ENCODE measurements at regions not wholly inside any gene's neighbourhood (a gene's known extent, or its start where the extent isn't known, plus 50 kb on each side); places are given as distances from the start of the nearest gene placed in this dataset.

- no peak for DNase-seq
- no peaks in the 10 kb centered on the region for H3K4me1 ChIP-seq
- no peak overlapping the region for H3K27ac ChIP-seq
- TF ChIP-seq POLR2A (IDR thresholded peaks at IDR 0.05): no peak
- TF ChIP-seq, protein P1, sequence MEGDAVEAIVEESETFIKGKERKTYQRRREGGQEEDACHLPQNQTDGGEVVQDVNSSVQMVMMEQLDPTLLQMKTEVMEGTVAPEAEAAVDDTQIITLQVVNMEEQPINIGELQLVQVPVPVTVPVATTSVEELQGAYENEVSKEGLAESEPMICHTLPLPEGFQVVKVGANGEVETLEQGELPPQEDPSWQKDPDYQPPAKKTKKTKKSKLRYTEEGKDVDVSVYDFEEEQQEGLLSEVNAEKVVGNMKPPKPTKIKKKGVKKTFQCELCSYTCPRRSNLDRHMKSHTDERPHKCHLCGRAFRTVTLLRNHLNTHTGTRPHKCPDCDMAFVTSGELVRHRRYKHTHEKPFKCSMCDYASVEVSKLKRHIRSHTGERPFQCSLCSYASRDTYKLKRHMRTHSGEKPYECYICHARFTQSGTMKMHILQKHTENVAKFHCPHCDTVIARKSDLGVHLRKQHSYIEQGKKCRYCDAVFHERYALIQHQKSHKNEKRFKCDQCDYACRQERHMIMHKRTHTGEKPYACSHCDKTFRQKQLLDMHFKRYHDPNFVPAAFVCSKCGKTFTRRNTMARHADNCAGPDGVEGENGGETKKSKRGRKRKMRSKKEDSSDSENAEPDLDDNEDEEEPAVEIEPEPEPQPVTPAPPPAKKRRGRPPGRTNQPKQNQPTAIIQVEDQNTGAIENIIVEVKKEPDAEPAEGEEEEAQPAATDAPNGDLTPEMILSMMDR (IDR thresholded peaks at IDR 0.05): no peak
- WGBS (ENCODE audit: insufficient coverage, low coverage, low lambda C conversion rate, missing lambda C conversion rate): 67% methylated on average over 9 of the region's 9 CpGs
- H3K36me3 ChIP-seq: no peaks in the 10 kb centered on the region
- peaks cover 0 to 3% (median 0%) of the 10 kb centered on the region in 4 donors for H3K9me3 ChIP-seq
- no peaks in the 10 kb centered on the region for H3K27me3 ChIP-seq
- no peak for ATAC-seq
- intact Hi-C loops (cut with DNase I): no loop called here
- H3K4me3 ChIP-seq: no peak overlapping the region
Observed at GRCh38 chr20:57083072-57083471, 183.4 kb downstream of the BMP7 start.

- WGBS (ENCODE audit: insufficient coverage, low coverage, low lambda C conversion rate, missing lambda C conversion rate): no CpG with 5 or more reads among the region's 8 CpGs
- TF ChIP-seq POLR2A (IDR thresholded peaks at IDR 0.05): no peak
- TF ChIP-seq, protein P1 (IDR thresholded peaks at IDR 0.05): no peak
- no peak overlapping the region for H3K4me3 ChIP-seq
- H3K9me3 ChIP-seq: no peaks in the 10 kb centered on the region
- no peaks in the 10 kb centered on the region for H3K4me1 ChIP-seq
- no peaks in the 10 kb centered on the region for H3K36me3 ChIP-seq
- DNase-seq (no peak), ATAC-seq (no peak)
- H3K27ac ChIP-seq: no peak overlapping the region
- intact Hi-C loops (cut with DNase I): loop anchor here in 1 of 2 donors (5.0 kb wide), 1 partner anchor 261 kb away; no protein-coding TSS in a partner anchor
- no peaks in the 10 kb centered on the region for H3K27me3 ChIP-seq
Observed at GRCh38 chr20:57086066-57086465, 180.4 kb downstream of the BMP7 start.

GRCh38 chr20:57087102-57087501 lies 179.3 kb downstream of the BMP7 start:
- WGBS (ENCODE audit: insufficient coverage, low coverage, low lambda C conversion rate, missing lambda C conversion rate): 37% methylated on average over 6 of the region's 16 CpGs
- intact Hi-C loops (cut with DNase I): loop anchor here in 1 of 2 donors (5.0 kb wide), 1 partner anchor 260 kb away; no protein-coding TSS in a partner anchor

GRCh38 chr20:57087705-57088104 lies 178.7 kb downstream of the BMP7 start:
- Histone ChIP-seq H3K4me3 (no peak overlapping the region), H3K27ac (no peak overlapping the region), H3K9me3 (no peaks in the 10 kb centered on the region), H3K4me1 (no peaks in the 10 kb centered on the region), H3K36me3 (no peaks in the 10 kb centered on the region), H3K27me3 (no peaks in the 10 kb centered on the region)
- DNase-seq (no peak), ATAC-seq (no peak)
- intact Hi-C loops (cut with DNase I): loop anchor here in 1 of 2 donors (5.0 kb wide), 1 partner anchor 260 kb away; no protein-coding TSS in a partner anchor
- WGBS (ENCODE audit: insufficient coverage, low coverage, low lambda C conversion rate, missing lambda C conversion rate): 55% methylated on average over 6 of the region's 7 CpGs
- no peak for TF ChIP-seq POLR2A (IDR thresholded peaks at IDR 0.05)
- TF ChIP-seq, protein P1 (IDR thresholded peaks at IDR 0.05): no peak

More at GRCh38 chr20:57087102-57087501, 179.3 kb downstream of the BMP7 start:
- no peaks in the 10 kb centered on the region for H3K9me3 ChIP-seq
- ATAC-seq (no peak), DNase-seq (no peak)
- no peaks in the 10 kb centered on the region for H3K27me3 ChIP-seq
- no peak overlapping the region for H3K4me3 ChIP-seq
- H3K27ac ChIP-seq: no peak overlapping the region
- TF ChIP-seq, protein P1 (IDR thresholded peaks at IDR 0.05): no peak
- no peak for TF ChIP-seq POLR2A (IDR thresholded peaks at IDR 0.05)
- H3K4me1 ChIP-seq: no peaks in the 10 kb centered on the region
- no peaks in the 10 kb centered on the region for H3K36me3 ChIP-seq

Measured in right lobe of liver (tissue), 6 donors.